Ishikawa (cell line): ENCODE measurements at regions not wholly inside any gene's neighbourhood (a gene's known extent, or its start where the extent isn't known, plus 50 kb on each side); places are given as distances from the start of the nearest gene placed in this dataset.

Source experiments
- CEBPB ChIP-seq: IDR thresholded peaks from 2 replicates; pipeline ENCODE4 v1.6.1; 2012
- CREB1 ChIP-seq: IDR thresholded peaks from 2 replicates; pipeline ENCODE4 v1.6.1; 2012; ENCODE audit warnings: low read depth
- EGR1 ChIP-seq: IDR thresholded peaks from 2 replicates; pipeline ENCODE4 v1.6.1; 2012
- EP300 ChIP-seq: IDR thresholded peaks from 2 replicates; pipeline ENCODE4 v1.6.1; 2012; ENCODE audit warnings: borderline replicate concordance
- FOXM1 ChIP-seq: IDR thresholded peaks from 2 replicates; pipeline ENCODE4 v1.6.1; 2012; ENCODE audit warnings: low read depth, borderline replicate concordance
- MAX ChIP-seq: IDR thresholded peaks from 2 replicates; pipeline ENCODE4 v1.6.1; 2012
- NFIC ChIP-seq: IDR thresholded peaks from 2 replicates; pipeline ENCODE4 v1.6.1; 2012
- REST ChIP-seq: IDR thresholded peaks from 2 replicates; pipeline ENCODE4 v1.6.1; 2012; ENCODE audit warnings: low read depth, mild to moderate bottlenecking
- TAF1 ChIP-seq: IDR thresholded peaks from 2 replicates; pipeline ENCODE4 v1.6.1; 2012; ENCODE audit warnings: low read depth, mild to moderate bottlenecking
- TCF12 ChIP-seq: IDR thresholded peaks from 2 replicates; pipeline ENCODE4 v1.6.1; 2012; ENCODE audit warnings: low read depth

- TF ChIP-seq REST (no peak), EP300 (no peak), FOXM1 (no peak), EGR1 (no peak), TCF12 (no peak), MAX (no peak), CEBPB (no peak), TAF1 (no peak), NFIC (no peak), CREB1 (no peak)
Measured at GRCh38 chr9:134234001-134234660, 69.8 kb upstream of the RNU6ATAC start.
